ENCODE measurements at regions not wholly inside any gene's neighbourhood (a gene's known extent, or its start where the extent isn't known, plus 50 kb on each side); places are given as distances from the start of the nearest gene placed in this dataset.
"Not testable (repeated sequence)": the region's sequence is repeated elsewhere in the genome, so short reads cannot be mapped to it uniquely, and the experiment has no call there.

DNA sequence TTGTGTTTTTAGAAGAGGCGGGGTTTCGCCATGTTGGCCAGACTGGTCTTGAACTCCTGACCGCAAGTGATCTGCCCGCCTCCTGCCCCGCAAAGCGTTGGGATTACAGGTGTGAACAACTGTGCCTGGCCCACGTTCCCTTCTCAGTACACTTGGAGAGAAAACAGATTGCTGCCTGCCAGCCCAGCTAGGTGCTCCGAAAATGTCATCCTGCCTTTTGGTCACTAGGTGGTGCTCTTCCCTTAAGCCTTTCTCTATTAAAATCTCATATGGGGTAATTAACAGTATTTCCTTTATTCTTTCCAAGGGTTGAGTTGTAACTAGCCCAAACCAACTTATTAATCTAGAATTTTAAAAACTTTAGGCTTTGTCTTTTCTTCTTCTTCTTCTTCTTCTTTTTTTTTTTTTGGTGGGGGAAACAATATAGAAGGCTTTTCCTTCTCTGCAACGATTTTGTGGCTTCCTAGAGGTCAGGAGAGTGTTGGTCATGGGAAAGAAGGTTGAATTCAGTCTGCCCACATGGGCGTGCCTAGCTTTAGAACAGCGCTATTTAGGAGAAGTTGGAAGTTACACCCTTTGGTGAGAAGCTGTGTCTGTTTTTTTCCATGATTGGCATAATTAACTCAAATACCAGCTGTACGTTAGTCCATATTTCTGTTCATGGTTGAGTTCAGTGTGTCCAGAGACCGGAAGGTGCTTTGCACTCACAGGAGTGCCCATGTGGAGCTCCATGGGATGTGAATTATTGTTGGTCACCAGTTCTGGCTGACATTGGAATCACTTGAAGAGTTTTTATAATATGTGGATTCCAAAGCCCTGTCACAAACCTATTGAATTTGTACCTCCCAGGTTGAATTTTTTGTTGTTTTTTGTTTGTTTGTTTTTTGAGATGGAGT lies 110.1 kb downstream of the LAT start:
- not testable (repeated sequence) for DNase-seq

GRCh38 chr16:29094325-29094724 lies 109.5 kb downstream of the LAT start:
- not testable (repeated sequence) for DNase-seq

- DNase-seq, result not testable (repeated sequence)
Measured at GRCh38 chr16:29089679-29090078, 104.8 kb downstream of the LAT start.

DNA sequence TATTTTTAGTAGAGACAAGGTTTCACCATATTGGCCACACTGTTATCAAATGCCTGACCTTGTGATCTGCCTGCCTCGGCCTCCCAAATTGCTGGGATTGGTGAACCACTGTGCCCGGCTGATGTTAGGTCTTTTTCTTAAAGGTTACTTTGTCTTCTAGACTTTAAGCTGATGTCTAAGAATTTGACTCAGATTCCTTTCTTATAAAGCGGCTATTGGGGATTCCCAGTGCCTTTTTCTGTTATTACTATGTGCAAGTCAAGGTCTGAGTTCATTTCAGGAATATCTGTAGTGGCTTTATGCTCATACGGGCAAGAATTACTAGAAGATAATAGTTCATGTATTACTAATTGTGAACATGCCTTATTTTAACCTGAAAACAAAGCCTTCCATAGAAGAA lies 102.8 kb downstream of the LAT start:
- not testable (repeated sequence) for DNase-seq

DNA sequence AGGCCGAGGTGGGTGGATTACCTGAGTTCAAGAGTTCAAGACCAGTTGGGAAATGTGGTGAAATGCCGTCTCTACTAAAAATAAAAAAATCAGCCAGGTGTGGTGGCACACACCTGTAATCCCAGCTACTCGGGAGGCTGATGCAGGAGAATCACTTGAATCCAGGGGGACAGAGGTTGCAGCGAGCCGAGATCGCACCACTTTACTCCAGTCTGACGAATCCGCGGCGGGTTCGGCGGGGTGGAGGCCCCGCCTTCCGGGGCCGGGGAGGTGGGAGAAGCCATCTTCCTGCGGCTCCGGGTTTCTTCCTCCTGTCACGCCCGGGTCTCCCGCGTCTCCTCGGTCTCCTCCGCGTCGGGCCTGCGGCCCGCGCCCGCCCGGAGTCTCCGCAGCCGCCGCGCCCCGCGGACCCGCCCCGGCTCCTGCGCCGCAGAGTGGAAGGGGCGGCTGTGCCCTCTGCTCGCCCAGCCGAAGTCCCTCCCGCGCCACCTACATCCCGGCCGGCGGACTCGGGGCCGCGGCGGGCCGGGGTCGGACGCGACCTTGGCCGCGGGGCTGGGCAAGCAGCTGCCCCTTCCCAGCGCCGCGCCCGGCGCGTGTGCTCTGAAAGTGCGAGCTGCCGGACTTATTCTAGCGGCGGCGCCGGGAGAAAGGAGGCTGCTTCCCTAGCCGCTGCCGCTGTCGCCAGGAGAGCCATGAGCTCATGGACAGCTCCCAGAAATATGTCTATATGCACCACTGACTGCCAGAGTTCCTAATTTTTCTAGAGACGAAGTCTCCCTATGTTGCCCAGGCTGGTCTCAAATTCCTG lies 97.2 kb downstream of the LAT start:
- DNase-seq, result peak; percentile 49

GRCh38 chr16:29074554-29075402 lies 89.9 kb downstream of the LAT start:
- DNase-seq, result peak; percentile 52

DNA sequence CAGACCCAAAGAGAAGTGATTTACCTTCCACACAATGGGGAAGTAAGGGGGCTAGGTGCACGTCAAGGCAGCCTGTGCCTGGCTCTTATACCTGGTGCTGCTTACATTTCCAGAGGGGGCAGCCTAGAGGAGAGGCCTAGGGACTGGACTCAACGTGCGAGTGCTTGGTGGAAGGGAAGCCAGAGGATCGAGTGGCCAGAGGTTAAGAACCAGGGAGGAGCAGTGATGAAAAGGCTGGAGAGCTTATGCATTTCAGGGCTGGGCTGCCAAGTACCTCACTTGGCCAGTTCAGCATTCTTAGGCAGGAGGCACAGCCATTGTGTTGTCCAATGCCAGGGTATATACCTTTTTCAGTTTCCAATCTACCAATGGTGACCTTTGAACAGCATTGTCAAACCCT lies 77.4 kb downstream of the LAT start:
- not testable (repeated sequence) for DNase-seq

DNA sequence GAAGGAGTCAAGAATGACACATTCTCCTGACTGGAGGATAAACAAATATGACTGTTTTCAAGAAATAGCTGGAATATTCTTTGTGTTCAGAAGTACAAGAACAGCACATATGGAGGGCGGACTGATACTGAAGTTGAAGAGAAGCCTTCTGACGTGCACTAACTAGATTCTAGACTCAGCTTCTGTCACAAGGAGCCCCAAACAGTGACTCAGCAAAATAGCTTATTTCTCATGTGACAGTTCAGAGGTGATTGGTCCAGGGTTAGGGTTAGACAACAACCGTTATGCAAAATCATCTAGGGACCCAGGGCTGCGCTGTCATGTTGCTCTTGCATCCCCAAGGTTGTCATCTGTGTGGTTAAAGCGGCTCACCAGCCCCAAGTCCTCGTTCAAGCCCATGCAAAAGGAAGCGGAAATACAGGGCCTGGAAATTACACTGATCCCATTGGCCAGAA lies 76.6 kb downstream of the LAT start:
- not testable (repeated sequence) for DNase-seq

DNA sequence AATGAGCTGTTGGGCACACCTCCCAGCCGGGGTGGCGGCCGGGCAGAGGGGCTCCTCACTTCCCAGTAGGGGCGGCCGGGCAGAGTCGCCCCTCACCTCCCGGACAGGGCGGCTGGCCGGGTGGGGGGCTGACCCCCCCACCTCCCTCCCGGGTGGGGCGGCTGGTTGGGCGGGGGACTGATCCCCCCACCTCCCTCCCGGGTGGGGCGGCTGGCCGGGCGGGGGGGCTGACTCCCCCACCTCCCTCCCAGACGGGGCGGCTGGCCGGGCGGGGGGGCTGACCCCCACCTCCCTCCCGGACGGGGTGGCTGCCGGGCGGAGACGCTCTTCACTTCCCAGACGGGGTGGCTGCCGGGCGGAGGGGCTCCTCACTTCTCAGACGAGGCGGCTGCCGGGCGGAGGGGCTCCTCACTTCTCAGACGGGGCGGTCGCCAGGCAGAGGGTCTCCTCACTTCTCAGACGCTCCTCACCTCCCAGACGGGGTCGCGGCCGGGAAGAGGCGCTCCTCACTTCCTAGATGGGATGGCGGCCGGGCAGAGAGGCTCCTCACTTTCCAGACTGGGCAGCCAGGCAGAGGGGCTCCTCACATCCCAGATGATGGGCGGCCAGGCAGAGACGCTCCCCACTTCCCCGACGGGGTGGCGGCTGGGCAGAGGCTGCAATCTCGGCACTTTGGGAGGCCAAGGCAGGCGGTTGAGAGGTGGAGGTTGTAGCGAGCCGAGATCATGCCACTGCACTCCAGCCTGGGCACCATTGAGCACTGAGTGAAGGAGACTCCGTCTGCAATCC lies 75.4 kb downstream of the LAT start:
- DNase-seq, result not testable (repeated sequence)

GRCh38 chr16:29059575-29059974 lies 74.7 kb downstream of the LAT start:
- not testable (repeated sequence) for DNase-seq
